ENCODE measurements at regions not wholly inside any gene's neighbourhood (a gene's known extent, or its start where the extent isn't known, plus 50 kb on each side); places are given as distances from the start of the nearest gene placed in this dataset.
"Not testable (repeated sequence)": the region's sequence is repeated elsewhere in the genome, so short reads cannot be mapped to it uniquely, and the experiment has no call there.

GRCh38 chr1:4124631-4125145 is 224.6 kb upstream of the C1orf174 start:
- DNase-seq, result no peak

GRCh38 chr1:4126251-4126650 is 226.2 kb upstream of the C1orf174 start:
- no peak for DNase-seq

GRCh38 chr1:4126731-4127591 is 226.9 kb upstream of the C1orf174 start:
- no peak for DNase-seq

- DNase-seq, result no peak
These were observed 227.6 kb upstream of the C1orf174 start for GRCh38 chr1:4127592-4128140.

GRCh38 chr1:4128616-4129015 is 228.5 kb upstream of the C1orf174 start:
- no peak for DNase-seq

- DNase-seq, result no peak
These were observed 229.6 kb upstream of the C1orf174 start for GRCh38 chr1:4129693-4130092.

- DNase-seq, result no peak
These were observed 230.0 kb upstream of the C1orf174 start for GRCh38 chr1:4130096-4130495.

- DNase-seq, result no peak
These were observed 231.7 kb upstream of the C1orf174 start for GRCh38 chr1:4131734-4132133.

GRCh38 chr1:4132352-4133296 is 232.6 kb upstream of the C1orf174 start:
- no peak for DNase-seq

- DNase-seq, result no peak
These were observed 233.3 kb upstream of the C1orf174 start for GRCh38 chr1:4133297-4133938.

- no peak for DNase-seq
These were observed 233.9 kb upstream of the C1orf174 start for GRCh38 chr1:4133939-4134321.

GRCh38 chr1:4135853-4136252 is 235.8 kb upstream of the C1orf174 start:
- DNase-seq, result not testable (repeated sequence)

GRCh38 chr1:4137621-4138415 is 237.7 kb upstream of the C1orf174 start:
- no peak for DNase-seq

GRCh38 chr1:4139646-4140045 is 239.6 kb upstream of the C1orf174 start:
- no peak for DNase-seq

GRCh38 chr1:4140241-4140640 is 240.2 kb upstream of the C1orf174 start:
- no peak for DNase-seq

GRCh38 chr1:4140821-4141220 is 240.7 kb upstream of the C1orf174 start:
- DNase-seq, result no peak

- no peak for DNase-seq
These were observed 244.4 kb upstream of the C1orf174 start for GRCh38 chr1:4144349-4144971.

GRCh38 chr1:4146101-4146500 is 246.0 kb upstream of the C1orf174 start:
- DNase-seq, result no peak

GRCh38 chr1:4146614-4147013 is 246.5 kb upstream of the C1orf174 start:
- DNase-seq, result no peak

GRCh38 chr1:4147509-4147908 is 247.4 kb upstream of the C1orf174 start:
- no peak for DNase-seq

- DNase-seq, result no peak
These were observed 249.2 kb upstream of the C1orf174 start for GRCh38 chr1:4149281-4149680.
